Upper lobe of left lung (tissue), 6 donors: ENCODE measurements at regions not wholly inside any gene's neighbourhood (a gene's known extent, or its start where the extent isn't known, plus 50 kb on each side); places are given as distances from the start of the nearest gene placed in this dataset.

Experiments used
- ATAC-seq, 2 donors: fragments of 200-7000 bp; cut with Tn5 transposase; one replicate each; pipeline ENCODE4 v1.9.1; 2022; ENCODE audit warnings: mild to moderate bottlenecking in 2 of 2, moderate library complexity in 2 of 2; ENCODE audit not compliant: low FRiP score in 2 of 2
- DNase-seq, 2 donors: peaks; one replicate each; pipeline ENCODE4 v3.0.0-alpha.2; 2019 to 2020
- H3K27ac ChIP-seq, 4 donors: fragments of 200-600 bp; sonication (generic); one replicate each; pipeline ENCODE4 v1.5.1; 2016 to 2019
- H3K27me3 ChIP-seq, 4 donors: fragments of 200-600 bp; sonication (generic); one replicate each; pipeline ENCODE4 v1.5.1; 2017 to 2019
- H3K36me3 ChIP-seq, 4 donors: fragments of 200-600 bp; sonication (generic); one replicate each; pipeline ENCODE4 v1.5.1; 2016 to 2019
- H3K4me1 ChIP-seq, 4 donors: fragments of 200-600 bp; sonication (generic); one replicate each; pipeline ENCODE4 v1.5.1; 2018 to 2019
- H3K4me3 ChIP-seq, 4 donors: fragments of 200-600 bp; sonication (generic); one replicate each; pipeline ENCODE4 v1.5.1; 2017 to 2019; ENCODE audit warnings: mild to moderate bottlenecking in 2 of 4, moderate library complexity in 1 of 4
- H3K9me3 ChIP-seq, 4 donors: fragments of 200-600 bp; sonication (generic); one replicate each; pipeline ENCODE4 v1.5.1; 2018 to 2019
- EP300 ChIP-seq, 4 donors: sonication (generic); formaldehyde crosslinking; IDR thresholded peaks; one replicate each; pipeline ENCODE4 v1.5.1; 2017; ENCODE audit warnings: antibody characterized with exemption in 4 of 4, control low read depth in 2 of 4
- POLR2A ChIP-seq, 4 donors: fragments of 450-650 bp; IDR thresholded peaks; one replicate each; pipeline ENCODE4 v1.5.1; 2016 to 2017; ENCODE audit warnings: antibody characterized with exemption in 4 of 4, mild to moderate bottlenecking in 2 of 4
- POLR2AphosphoS5 ChIP-seq, 2 donors: sonication (generic); formaldehyde crosslinking; IDR thresholded peaks; one replicate each; pipeline ENCODE4 v1.5.1; 2017; ENCODE audit warnings: antibody characterized with exemption in 2 of 2
- WGBS, 2 donors: methylation state at CpG; one replicate each; pipeline ENCODE4 v1.1.5; 2017 to 2018; 5-methylcytosine and 5-hydroxymethylcytosine counted together
- TF ChIP-seq, protein P1 (sequence below), 6 experiments: fragments of 450-650 bp in 4 of 6; fragments of 200-600 bp in 2 of 6; sonication (generic) in 2 of 6; IDR thresholded peaks; one replicate each; pipeline ENCODE4 v1.5.1; 2016 to 2019; ENCODE audit warnings: antibody characterized with exemption in 6 of 6
- donor health status: DM: no; HTN: no; CAD: no; lungs with moderate emphysema.
- donor health status: DM: no; HTN: yes; CAD: no; lungs with severe emphysema.

DNA sequence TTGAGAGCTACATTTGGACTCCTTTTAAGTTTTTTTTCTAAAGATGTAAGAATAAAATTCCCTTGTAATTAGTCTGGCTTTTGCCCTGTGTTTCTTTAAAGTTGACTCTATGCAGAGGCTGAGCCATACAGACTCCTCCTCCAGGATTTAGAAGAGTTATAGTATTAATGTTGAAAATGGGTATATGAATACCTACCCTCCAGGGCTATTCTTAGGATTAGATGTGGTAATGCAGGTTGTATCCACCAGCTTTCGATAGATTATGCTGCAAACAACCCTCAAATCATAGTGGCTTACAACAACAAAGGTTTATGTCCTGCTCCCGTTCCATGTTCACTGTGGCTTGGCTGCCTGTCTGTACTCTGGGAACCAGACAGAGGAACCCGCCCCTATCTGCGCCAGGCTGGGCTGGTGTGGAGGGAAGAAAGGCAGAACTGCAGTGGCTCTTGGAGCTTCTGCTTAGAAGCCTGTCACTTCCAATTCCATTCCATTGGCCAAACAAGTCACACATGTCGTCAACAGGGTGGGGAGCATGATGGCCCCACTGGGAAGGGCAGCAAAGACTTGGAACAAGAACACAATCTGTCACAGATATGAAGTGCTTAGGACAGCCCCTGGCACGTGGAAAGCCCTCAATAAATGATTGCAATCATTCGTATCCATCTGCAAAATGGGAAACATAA, 290.8 kb downstream of the FOXO1 start:
- H3K27me3 ChIP-seq: no peaks in the 10 kb centered on the region
- no peak overlapping the region for H3K4me3 ChIP-seq
- H3K27ac ChIP-seq: peak overlapping the region in 1 of 4 donors; percentile 7
- no peak for DNase-seq
- no peaks in the 10 kb centered on the region for H3K36me3 ChIP-seq
- 63 to 75% methylated on average over 7 of the region's 7 CpGs for WGBS, 2 donors
- peak in 1 of 2 donors; percentile 83 for ATAC-seq
- no peaks in the 10 kb centered on the region for H3K9me3 ChIP-seq
- TF ChIP-seq, protein P1, sequence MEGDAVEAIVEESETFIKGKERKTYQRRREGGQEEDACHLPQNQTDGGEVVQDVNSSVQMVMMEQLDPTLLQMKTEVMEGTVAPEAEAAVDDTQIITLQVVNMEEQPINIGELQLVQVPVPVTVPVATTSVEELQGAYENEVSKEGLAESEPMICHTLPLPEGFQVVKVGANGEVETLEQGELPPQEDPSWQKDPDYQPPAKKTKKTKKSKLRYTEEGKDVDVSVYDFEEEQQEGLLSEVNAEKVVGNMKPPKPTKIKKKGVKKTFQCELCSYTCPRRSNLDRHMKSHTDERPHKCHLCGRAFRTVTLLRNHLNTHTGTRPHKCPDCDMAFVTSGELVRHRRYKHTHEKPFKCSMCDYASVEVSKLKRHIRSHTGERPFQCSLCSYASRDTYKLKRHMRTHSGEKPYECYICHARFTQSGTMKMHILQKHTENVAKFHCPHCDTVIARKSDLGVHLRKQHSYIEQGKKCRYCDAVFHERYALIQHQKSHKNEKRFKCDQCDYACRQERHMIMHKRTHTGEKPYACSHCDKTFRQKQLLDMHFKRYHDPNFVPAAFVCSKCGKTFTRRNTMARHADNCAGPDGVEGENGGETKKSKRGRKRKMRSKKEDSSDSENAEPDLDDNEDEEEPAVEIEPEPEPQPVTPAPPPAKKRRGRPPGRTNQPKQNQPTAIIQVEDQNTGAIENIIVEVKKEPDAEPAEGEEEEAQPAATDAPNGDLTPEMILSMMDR (IDR thresholded peaks at IDR 0.05): no peak
- TF ChIP-seq POLR2AphosphoS5 (IDR thresholded peaks at IDR 0.05): no peak
- no peak for TF ChIP-seq EP300 (IDR thresholded peaks at IDR 0.05)
- no peak for TF ChIP-seq POLR2A (IDR thresholded peaks at IDR 0.05)
- no peaks in the 10 kb centered on the region for H3K4me1 ChIP-seq

DNA sequence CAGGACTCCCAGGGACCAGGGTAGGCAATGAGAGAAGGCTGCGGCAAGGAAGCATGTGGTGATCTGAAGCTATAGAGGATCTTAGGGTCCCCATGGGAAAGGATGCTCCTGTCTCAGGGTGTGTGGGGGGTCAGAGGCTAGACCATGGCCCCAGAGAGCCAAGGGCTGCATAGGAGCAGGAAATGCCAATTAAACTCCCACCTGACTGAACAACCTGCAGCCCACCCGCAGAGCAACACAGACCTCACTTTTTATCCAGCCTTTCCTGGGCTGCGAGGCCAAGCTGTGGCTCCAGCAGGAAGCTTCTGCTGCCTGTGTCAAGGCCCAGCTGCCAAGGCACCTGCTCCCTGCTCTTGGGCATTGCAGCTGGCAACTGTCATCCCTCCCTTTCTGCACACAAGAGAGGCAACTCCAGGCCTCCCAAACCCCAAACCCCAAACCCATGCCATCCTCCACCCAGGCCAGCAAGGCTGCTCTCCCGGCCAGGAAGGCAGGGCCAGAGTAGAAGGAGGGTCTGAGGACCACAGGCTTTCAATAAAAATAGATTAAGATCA, 290.1 kb downstream of the FOXO1 start:
- Histone ChIP-seq H3K4me3 (no peak overlapping the region), H3K27me3 (no peaks in the 10 kb centered on the region), H3K27ac (no peak overlapping the region), H3K9me3 (no peaks in the 10 kb centered on the region), H3K4me1 (no peaks in the 10 kb centered on the region), H3K36me3 (no peaks in the 10 kb centered on the region)
- no peak for TF ChIP-seq POLR2A (IDR thresholded peaks at IDR 0.05)
- DNase-seq (peak in 1 of 2 donors; percentile 17), ATAC-seq (no peak)
- WGBS, 2 donors: 78 to 85% methylated on average over 3 to 4 of the region's 4 CpGs

DNA sequence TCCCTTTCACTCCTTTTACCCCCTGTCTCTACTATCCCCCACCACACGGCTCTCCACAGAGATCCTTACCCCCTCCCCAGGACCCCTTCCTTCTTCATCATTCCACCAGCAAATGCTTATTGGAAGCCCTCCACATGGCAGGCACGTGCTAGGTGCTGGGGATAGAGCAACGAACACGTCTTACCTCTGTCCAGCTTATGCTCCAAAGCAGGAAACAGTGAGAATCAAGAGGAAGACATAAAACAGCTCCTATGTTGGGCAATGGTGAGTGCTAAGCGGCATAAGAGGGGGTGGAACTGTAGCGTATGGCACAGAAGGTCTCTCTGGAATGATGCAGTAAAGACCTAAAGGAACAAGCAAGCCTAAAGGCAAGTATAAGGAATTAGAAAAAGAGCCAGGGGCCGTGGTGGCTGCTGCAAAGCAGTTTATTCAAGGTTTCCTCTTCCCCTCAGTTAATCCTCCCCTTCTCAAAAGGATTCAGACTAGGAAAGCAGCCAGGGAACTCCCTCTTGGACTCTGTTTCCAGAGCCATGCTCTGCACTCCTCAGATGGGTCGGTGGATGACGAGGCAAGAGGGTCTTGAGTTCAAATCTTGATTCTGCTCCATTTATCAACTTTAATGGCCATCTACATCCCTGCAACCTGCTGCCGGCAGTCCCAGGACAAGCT, 289.4 kb downstream of the FOXO1 start:
- Histone ChIP-seq H3K36me3 (no peaks in the 10 kb centered on the region), H3K27me3 (no peaks in the 10 kb centered on the region), H3K4me1 (no peaks in the 10 kb centered on the region), H3K27ac (no peak overlapping the region), H3K4me3 (no peak overlapping the region), H3K9me3 (no peaks in the 10 kb centered on the region)
- 62 to 66% methylated on average over 10 of the region's 10 CpGs for WGBS, 2 donors
- ATAC-seq (peak in 1 of 2 donors; percentile 21), DNase-seq (no peak)
- TF ChIP-seq POLR2A (IDR thresholded peaks at IDR 0.05) (no peak), EP300 (IDR thresholded peaks at IDR 0.05) (no peak), POLR2AphosphoS5 (IDR thresholded peaks at IDR 0.05) (no peak)
- TF ChIP-seq, protein P1 (IDR thresholded peaks at IDR 0.05): no peak

DNA sequence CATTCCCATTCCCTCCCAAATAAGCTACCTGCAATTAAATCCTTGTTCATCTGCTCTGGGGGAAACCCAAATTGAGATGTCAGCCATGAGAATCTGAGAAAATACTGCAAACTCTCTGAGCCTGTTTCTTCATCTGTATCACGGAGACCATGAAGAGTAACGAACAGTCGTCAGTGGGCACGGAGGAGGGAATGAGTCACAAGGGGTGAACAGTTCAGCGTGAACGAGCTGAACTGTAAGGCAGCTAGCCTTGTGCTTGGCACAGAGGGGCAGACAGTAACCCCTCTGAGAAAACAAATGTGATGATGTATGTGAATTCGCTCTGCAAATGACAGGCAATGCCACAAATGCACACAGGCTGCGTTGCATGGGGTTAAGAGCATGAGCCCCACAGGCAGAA, 288.7 kb downstream of the FOXO1 start:
- TF ChIP-seq POLR2AphosphoS5 (IDR thresholded peaks at IDR 0.05) (no peak), POLR2A (IDR thresholded peaks at IDR 0.05) (no peak), EP300 (IDR thresholded peaks at IDR 0.05) (no peak)
- TF ChIP-seq, protein P1 (IDR thresholded peaks at IDR 0.05): no peak
- H3K27ac ChIP-seq: no peak overlapping the region
- DNase-seq: no peak
- 85 to 86% methylated on average over 7 to 8 of the region's 8 CpGs for WGBS, 2 donors
- H3K4me1 ChIP-seq: no peaks in the 10 kb centered on the region
- no peak overlapping the region for H3K4me3 ChIP-seq
- no peaks in the 10 kb centered on the region for H3K27me3 ChIP-seq
- ATAC-seq: peak in 1 of 2 donors; percentile 32
- H3K9me3 ChIP-seq: no peaks in the 10 kb centered on the region
- no peaks in the 10 kb centered on the region for H3K36me3 ChIP-seq

DNA sequence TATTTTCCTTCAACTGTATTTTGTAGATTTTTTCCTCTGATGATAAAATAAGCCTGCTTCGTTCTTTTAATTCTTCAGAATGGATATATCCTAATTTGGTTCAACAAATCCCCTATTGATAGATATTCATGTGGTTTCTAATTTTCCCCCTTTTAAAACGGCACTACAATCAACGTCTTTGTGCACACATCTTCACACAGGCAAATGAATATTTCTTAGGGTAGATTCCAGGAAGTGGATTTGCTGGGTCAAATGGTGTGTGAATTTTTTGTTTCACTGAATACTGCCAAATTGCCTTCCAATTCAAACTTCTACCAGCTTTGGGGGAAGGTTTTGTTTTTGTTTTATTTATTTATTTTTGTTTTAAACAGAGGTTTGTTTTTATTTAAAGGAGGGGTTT, 287.2 kb downstream of the FOXO1 start:
- DNase-seq (no peak), ATAC-seq (no peak)
- Histone ChIP-seq H3K9me3 (no peaks in the 10 kb centered on the region), H3K36me3 (no peaks in the 10 kb centered on the region), H3K4me3 (no peak overlapping the region), H3K4me1 (no peaks in the 10 kb centered on the region), H3K27me3 (no peaks in the 10 kb centered on the region), H3K27ac (no peak overlapping the region)
- 62 to 65% methylated on average over 3 of the region's 3 CpGs for WGBS, 2 donors
- TF ChIP-seq EP300 (IDR thresholded peaks at IDR 0.05) (no peak), POLR2A (IDR thresholded peaks at IDR 0.05) (no peak), POLR2AphosphoS5 (IDR thresholded peaks at IDR 0.05) (no peak)
- TF ChIP-seq, protein P1 (IDR thresholded peaks at IDR 0.05): no peak
